DOHH2 (cell line): ENCODE measurements at regions not wholly inside any gene's neighbourhood (a gene's known extent, or its start where the extent isn't known, plus 50 kb on each side); places are given as distances from the start of the nearest gene placed in this dataset.

Source experiments
- H3F3A ChIP-seq: fragments of 200-600 bp; sonication (generic), shearing (Covaris generic); 2 replicates; pipeline ENCODE4 v1.6.0; 2016; ENCODE audit warnings: antibody characterized with exemption, mild to moderate bottlenecking; ENCODE audit not compliant: control insufficient read depth, insufficient read depth
- H3K27ac ChIP-seq: fragments of 200-600 bp; sonication (generic); 2 replicates; pipeline ENCODE4 v1.5.1; 2014; ENCODE audit warnings: low read depth, mild to moderate bottlenecking, low read length, moderate library complexity
- H3K27me3 ChIP-seq: fragments of 200-600 bp; sonication (generic); 2 replicates; pipeline ENCODE4 v1.6.1; 2014; ENCODE audit warnings: mild to moderate bottlenecking, low read length, mixed read lengths; ENCODE audit not compliant: control insufficient read depth
- H3K36me3 ChIP-seq: fragments of 200-600 bp; sonication (generic); 2 replicates; pipeline ENCODE4 v1.6.1; 2014; ENCODE audit warnings: mild to moderate bottlenecking, low read length, moderate library complexity, mixed read lengths; ENCODE audit not compliant: control insufficient read depth
- H3K4me1 ChIP-seq: fragments of 200-600 bp; sonication (generic); 2 replicates; pipeline ENCODE4 v1.6.1; 2014; ENCODE audit warnings: mild to moderate bottlenecking, low read length, mixed read lengths; ENCODE audit not compliant: control insufficient read depth
- H3K4me2 ChIP-seq: fragments of 200-600 bp; sonication (generic); 2 replicates; pipeline ENCODE4 v1.6.0; 2014; ENCODE audit warnings: mild to moderate bottlenecking, low read length, moderate library complexity
- H3K4me3 ChIP-seq: fragments of 200-600 bp; sonication (generic); 2 replicates; pipeline ENCODE4 v1.5.1; 2014; ENCODE audit warnings: mild to moderate bottlenecking, low read length, mixed read lengths
- H3K79me2 ChIP-seq: fragments of 200-600 bp; sonication (generic); 2 replicates; pipeline ENCODE4 v1.6.1; 2014; ENCODE audit warnings: mild to moderate bottlenecking, low read length, mixed read lengths; ENCODE audit not compliant: control insufficient read depth
- H3K9me2 ChIP-seq: fragments of 200-600 bp; sonication (generic); replicated peaks from 2 replicates; pipeline ENCODE4 v1.6.1; 2014; ENCODE audit warnings: mild to moderate bottlenecking, low read length, mixed read lengths; ENCODE audit not compliant: control insufficient read depth
- H3K9me3 ChIP-seq: fragments of 200-600 bp; sonication (generic); 2 replicates; pipeline ENCODE4 v1.6.1; 2014; ENCODE audit warnings: antibody characterized with exemption, low read length, mixed read lengths; ENCODE audit not compliant: control insufficient read depth, insufficient read depth
- H4K20me1 ChIP-seq: fragments of 200-600 bp; sonication (generic); 2 replicates; pipeline ENCODE4 v1.6.0; 2014; ENCODE audit warnings: low read depth, mild to moderate bottlenecking, antibody characterized with exemption, low read length, moderate library complexity; ENCODE audit not compliant: control insufficient read depth, insufficient read depth
- CTCF ChIP-seq: fragments of 200-600 bp; sonication (generic); IDR thresholded peaks from one replicate; pipeline ENCODE4 v1.5.1; 2014; ENCODE audit warnings: antibody characterized with exemption, mild to moderate bottlenecking, low read depth, low read length; ENCODE audit not compliant: poor library complexity, severe bottlenecking
- EZH2phosphoT487 ChIP-seq: fragments of 200-600 bp; sonication (generic); IDR thresholded peaks from 2 replicates; pipeline ENCODE4 v1.6.1; 2017; ENCODE audit warnings: borderline replicate concordance, mild to moderate bottlenecking, antibody characterized with exemption, low read length, moderate library complexity, mixed read lengths

GRCh38 chr1:209102120-209102519, 481.4 kb upstream of the CAMK1G start:
- Histone ChIP-seq H3K4me3 (no peak overlapping the region), H3K4me2 (no peak overlapping the region)

GRCh38 chr1:209102531-209102930, 481.0 kb upstream of the CAMK1G start:
- H3K4me3 ChIP-seq = no peak overlapping the region
- H3K9me2 ChIP-seq = no peaks in the 10 kb centered on the region; the same call in 1 of the 2 replicates
- no peak overlapping the region for H3K27ac ChIP-seq
- no peaks in the 10 kb centered on the region for H3K4me1 ChIP-seq
- H3K36me3 ChIP-seq = no peaks in the 10 kb centered on the region
- no peak for TF ChIP-seq CTCF
- TF ChIP-seq EZH2phosphoT487 = no peak
- H3K9me3 ChIP-seq = no peaks in the 10 kb centered on the region
- H4K20me1 ChIP-seq = no peaks in the 10 kb centered on the region
- H3K4me2 ChIP-seq = no peak overlapping the region
- H3F3A ChIP-seq = no peaks in the 10 kb centered on the region
- no peaks in the 10 kb centered on the region for H3K79me2 ChIP-seq
- H3K27me3 ChIP-seq = no peaks in the 10 kb centered on the region

More at GRCh38 chr1:209102120-209102519, 481.4 kb upstream of the CAMK1G start:
- Histone ChIP-seq H3K4me1 (no peaks in the 10 kb centered on the region), H3K9me2 (no peaks in the 10 kb centered on the region; the same call in 1 of the 2 replicates), H3F3A (no peaks in the 10 kb centered on the region), H3K36me3 (no peaks in the 10 kb centered on the region), H3K27me3 (no peaks in the 10 kb centered on the region), H4K20me1 (no peaks in the 10 kb centered on the region), H3K27ac (no peak overlapping the region), H3K79me2 (no peaks in the 10 kb centered on the region), H3K9me3 (no peaks in the 10 kb centered on the region)
- TF ChIP-seq CTCF (no peak), EZH2phosphoT487 (no peak)

- Histone ChIP-seq H3K4me1 (no peaks in the 10 kb centered on the region), H3F3A (no peaks in the 10 kb centered on the region), H3K4me3 (no peak overlapping the region), H4K20me1 (no peaks in the 10 kb centered on the region), H3K4me2 (no peak overlapping the region), H3K27me3 (no peaks in the 10 kb centered on the region), H3K9me2 (no peaks in the 10 kb centered on the region; the same call in 1 of the 2 replicates), H3K79me2 (no peaks in the 10 kb centered on the region), H3K27ac (no peak overlapping the region), H3K9me3 (no peaks in the 10 kb centered on the region), H3K36me3 (no peaks in the 10 kb centered on the region)
- no peak for TF ChIP-seq CTCF
- no peak for TF ChIP-seq EZH2phosphoT487
Measured at GRCh38 chr1:209103092-209103491, 480.4 kb upstream of the CAMK1G start.

GRCh38 chr1:209104646-209105045, 478.9 kb upstream of the CAMK1G start:
- Histone ChIP-seq H3K4me1 (no peaks in the 10 kb centered on the region), H3K27ac (no peak overlapping the region), H3K9me2 (no peaks in the 10 kb centered on the region), H3K4me3 (no peak overlapping the region), H3K36me3 (no peaks in the 10 kb centered on the region), H4K20me1 (no peaks in the 10 kb centered on the region), H3K27me3 (no peaks in the 10 kb centered on the region), H3F3A (no peaks in the 10 kb centered on the region), H3K4me2 (no peak overlapping the region), H3K9me3 (no peaks in the 10 kb centered on the region), H3K79me2 (no peaks in the 10 kb centered on the region)
- TF ChIP-seq EZH2phosphoT487 (no peak), CTCF (no peak)
